GM18519 (cell line): ENCODE measurements at regions not wholly inside any gene's neighbourhood (a gene's known extent, or its start where the extent isn't known, plus 50 kb on each side); places are given as distances from the start of the nearest gene placed in this dataset.
"Not testable (repeated sequence)": the region's sequence is repeated elsewhere in the genome, so short reads cannot be mapped to it uniquely, and the experiment has no call there.

Source experiments
- ATAC-seq: cut with Tn5 transposase; IDR thresholded peaks from one replicate; pipeline ENCODE4 v1.9.1; 2021; ENCODE audit warnings: mild to moderate bottlenecking, moderate library complexity; ENCODE audit not compliant: unreplicated experiment, low FRiP score

DNA sequence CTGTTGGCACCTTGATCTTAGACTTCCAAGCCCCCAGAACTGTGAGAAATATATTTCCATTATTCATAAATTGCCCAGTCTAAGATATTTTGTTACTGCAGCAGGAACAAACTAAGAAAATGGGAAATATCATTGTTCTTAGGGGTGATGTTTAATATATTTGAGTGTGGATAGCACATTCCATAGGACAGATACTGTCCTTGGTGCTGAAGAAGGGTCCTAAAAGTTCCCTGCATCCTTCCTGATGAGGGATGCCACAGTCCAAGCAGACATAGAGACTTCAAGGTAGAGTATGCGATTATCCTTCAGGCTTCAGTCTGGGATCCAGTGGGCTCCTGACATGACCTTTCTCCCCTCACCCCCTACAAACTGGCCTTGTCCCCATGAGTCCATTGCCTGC, 689.0 kb downstream of the TDRD15 start:
- no peak for ATAC-seq

DNA sequence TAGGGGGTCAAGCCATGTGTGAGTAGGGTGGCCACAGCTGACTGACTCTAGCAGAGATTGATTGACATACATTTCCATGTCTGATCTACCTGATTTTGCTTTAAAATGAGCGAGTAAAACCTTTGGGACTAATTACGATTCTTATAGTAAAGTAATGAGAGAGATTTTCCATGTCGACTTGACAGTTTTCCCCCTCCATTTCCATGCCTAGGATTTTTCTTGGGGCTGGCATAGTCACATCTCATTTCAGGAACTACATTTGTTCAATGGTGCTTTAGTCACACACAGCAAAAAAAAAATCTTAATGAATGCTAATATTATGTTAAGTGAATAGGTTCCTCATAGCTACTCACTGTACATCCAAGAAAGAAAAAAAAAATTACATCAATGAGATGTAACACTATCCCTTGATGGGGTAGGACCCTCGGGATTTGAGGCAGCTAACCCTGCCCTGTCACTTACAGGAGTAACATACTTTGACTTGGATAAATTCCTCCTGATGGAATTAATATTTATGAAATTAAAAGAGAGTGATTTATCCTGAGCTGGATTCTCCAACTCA, 690.9 kb downstream of the TDRD15 start:
- ATAC-seq = no peak

DNA sequence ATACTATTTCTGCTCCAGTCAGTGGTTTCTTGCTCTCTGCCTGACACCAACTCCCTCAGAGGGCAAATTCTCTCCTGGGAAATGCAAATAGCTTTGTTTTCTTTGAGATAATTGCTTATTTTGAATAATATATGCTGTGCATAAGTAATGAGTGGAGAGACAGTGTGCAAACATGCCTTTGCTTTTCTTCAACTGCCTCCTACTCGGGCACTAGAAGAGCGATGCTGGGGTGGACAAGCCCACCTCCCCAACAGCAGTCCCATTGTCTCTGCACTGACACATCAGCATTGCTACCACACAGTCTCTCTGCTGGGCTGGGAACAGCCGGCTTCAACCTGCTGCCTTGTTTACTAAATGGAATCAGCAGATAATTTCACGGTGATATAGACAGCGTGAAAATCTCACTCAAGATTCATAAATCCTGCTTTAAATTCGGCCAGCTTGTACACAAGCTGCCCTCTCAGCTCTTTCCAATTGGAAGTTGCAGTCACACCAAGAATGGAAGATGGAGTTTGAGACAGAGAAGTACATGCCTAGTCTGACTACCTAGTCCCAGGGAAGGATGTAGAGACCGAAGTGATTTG, 694.5 kb downstream of the TDRD15 start:
- no peak for ATAC-seq

DNA sequence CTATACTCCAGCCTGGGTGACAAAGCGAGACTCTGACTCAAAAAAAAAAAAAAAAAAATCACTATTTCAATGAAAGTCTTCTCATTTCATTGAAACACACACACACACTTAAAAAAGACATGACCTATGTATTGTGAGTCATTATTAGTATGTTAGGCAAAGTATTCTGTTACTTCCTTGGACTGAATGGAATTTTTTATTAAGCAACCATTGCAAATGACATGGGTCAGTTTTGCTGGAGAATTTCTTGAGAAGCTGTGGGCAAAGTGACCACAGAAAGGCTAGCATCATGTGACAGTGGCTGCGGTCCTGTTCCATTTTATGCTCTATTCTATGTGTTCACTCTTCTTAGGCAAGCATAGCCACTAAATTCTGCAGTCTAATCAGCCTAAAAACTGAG, 695.7 kb downstream of the TDRD15 start:
- ATAC-seq = no peak

DNA sequence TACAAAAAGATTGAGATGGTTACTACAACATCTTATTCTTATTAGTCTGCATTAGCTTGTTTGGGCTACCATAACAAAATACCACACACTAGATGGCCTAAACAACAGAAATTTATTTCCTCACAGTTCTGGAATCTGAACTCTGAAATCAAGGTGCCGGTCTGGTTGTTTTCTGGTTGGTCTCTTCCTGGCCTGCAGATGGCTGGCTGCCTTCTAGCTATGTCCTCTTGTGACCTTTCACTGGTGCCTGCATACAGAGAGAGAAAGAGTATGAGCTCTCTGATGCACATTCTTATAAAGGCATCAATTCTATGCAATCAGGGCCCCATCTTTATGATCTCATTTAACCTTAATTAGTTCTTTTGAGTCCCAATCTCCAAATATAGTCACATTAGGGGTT, 696.5 kb downstream of the TDRD15 start:
- no peak for ATAC-seq

DNA sequence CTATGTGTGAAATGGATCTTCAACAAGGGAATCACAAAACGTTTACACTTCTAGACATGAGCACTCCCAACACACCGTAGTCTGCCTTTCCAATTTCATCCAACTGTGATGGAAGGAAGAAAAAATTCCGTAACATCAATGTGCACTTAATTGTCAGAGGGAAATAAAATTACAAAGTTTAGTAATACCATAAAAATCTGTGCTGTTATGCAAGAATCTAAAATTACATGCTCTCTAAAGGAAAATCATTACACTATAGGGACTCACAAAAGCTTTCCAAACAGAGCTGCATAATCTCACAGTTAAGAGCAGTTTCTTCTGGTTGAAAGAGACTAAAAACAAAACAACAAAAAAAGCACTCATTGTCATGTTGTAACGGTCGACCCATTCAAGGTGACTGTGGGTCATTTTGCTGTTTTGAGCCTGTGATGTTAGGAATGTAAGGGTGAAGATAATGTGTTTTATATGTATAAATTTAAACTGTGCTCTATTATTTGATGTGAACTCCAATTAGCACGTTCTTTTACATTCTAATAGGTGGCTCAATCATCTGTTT, 698.0 kb downstream of the TDRD15 start:
- ATAC-seq = no peak

DNA sequence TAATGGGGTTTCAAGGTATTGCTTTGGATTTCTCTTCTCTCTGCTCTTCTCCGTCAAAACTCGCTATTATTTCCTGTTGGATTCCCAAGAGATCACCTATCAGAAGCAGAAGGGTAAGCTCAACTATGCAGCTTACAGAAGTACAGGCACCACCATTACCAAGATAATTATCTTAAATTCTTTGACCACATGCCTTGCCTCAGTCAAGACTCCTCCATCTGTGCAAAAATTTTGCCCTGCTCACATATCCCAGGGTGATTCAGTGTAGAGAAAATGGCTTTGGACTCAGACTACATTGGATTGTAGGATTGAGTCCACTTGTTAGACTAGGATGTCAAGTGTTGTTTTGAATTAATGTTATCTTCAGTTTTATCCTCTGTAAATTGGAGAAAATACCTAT, 698.7 kb downstream of the TDRD15 start:
- ATAC-seq = no peak

DNA sequence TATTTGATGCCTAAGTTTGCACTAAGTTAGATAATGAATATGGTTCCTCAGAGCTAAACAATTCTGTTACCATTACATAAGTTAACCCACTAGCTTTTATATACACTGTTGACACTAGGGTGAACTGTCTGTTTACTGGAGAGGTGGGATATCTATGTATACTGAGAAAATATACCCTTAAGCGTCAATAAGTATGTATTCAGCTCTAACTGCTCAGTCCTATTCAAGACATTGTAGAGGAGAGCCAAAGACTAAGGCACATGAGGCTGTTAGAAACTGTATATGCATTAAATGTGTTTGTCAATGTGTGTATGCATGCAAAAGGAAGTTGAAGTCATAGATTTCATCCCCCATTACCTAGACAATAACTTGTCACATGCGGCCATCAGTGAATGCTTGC, 710.0 kb downstream of the TDRD15 start:
- no peak for ATAC-seq

DNA sequence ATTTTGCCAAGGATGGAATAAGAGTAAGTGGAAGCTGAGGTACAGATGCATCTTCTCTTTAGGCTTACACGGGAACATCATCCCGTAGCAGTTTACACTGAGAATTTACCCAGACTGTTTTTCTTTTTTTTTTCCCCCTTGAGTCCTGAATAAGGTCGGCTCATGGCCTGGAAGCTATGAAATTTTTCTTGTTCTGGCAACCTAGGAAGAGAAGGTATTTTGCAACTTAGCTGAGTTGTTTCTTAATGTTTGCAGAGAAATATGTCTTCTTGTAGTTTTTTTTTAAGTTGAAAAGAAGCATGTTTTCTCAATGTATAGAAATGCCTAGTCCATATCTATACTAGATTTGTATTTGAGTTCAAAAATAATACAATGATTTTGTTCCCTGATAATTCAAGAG, 712.5 kb downstream of the TDRD15 start:
- no peak for ATAC-seq

DNA sequence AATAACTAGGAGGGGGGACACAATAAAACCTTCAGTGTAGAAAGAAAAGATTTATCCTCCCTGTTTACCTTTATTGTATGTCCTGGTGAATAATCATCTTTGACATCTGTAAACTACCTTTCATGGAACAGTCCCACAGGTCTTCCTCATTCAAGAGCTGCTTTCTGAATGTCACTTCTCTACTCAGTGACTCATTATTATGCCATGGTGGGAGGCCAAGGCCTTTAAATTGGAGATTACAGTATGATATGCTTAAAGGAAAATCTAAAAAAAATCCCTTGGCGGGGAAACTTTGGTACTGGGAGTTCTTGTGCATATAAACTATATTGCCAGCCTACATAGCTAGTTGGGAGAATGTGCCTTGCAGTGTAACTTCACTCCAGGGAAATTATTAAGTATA, 713.0 kb downstream of the TDRD15 start:
- ATAC-seq = no peak

DNA sequence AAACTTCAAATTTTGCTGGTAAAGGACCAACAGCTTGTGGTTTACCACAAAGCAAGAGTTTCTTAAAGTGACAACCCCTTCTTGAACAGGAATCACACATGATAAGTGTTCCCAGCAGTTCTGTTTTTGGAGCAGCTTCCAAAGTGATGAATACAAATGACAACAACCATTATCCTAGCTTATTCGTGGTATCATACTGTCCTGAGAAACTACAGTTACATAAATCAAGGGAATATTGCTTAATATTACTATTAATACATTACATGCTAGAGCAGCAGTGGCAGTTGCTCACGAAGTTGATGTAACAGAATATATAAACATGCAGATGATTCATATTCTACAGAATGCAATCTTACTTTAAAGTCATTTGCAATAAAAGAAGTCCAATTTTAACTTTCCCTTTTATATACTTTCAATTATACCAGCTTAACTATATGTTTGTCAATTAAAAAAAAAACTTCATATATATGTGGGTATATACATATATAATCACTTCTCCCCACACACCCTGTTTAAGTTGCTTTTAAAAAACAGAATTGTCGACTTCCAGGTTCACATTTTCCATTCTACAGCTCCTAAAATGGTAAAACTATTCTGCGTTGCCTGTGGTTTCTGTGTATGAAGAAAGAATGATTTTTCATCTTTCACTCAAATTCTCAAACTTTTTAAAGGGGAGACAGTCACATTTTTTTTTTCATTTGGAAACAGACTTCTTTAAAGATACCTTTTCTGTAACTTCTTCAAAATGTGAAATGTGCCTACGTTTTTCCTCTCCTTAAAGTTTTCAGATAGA, 713.6 kb downstream of the TDRD15 start:
- no peak for ATAC-seq

DNA sequence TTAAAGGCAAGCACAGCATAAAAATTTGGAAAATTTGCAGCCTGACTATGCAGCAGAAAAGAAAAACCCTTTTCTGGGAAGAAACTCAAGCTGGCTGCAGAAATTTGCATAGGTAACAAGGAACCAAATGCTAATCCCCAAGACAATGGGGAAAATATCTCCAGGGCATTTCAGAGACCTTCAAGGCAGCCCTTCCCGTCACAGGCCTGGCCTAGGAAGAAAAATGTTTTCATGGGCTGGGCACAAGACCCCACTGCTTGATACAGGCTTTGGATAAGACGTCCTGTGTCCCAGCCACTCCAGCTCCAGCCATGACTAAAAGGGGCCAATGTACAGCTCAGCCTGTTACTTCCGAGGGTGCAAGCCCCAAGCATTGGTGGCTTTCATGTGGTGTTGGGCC, 717.6 kb downstream of the TDRD15 start:
- no peak for ATAC-seq

DNA sequence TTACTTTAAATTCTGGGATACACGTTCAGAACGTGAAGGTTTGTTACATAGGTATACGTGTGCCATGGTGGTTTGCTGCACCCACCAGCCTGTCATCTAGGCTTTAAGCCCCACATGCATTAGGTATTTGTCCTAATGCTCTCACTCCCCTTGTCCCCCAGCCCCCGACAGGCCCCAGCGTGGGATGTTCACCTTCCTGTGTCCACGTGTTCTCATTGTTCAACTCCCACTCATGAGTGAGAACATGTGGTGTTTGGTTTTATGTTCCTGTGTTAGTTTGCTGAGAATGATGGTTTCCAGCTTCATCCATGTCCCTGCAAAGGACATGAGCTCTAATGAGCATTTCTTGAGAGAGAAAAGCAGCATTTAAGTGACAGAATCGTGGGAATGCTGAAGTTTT, 726.6 kb downstream of the TDRD15 start:
- not testable (repeated sequence) for ATAC-seq

DNA sequence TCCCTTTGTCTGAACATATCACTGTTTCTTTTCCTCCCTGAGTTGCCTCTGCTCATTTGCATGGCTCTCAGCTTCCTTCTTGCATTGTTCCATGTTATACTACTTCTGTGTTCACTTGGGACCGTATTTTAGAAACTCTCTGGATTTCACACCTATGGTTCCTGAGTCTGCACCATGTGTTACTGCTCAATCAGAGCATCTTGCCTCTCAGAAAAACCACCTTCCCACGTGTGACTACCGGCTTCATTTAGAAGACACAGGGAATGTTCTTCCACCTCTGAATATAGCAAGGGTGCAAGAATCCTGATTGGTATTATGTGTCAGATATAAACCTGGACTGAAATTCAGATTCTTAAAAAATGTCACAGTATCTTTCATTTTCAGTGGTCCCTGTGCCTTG, 731.2 kb downstream of the TDRD15 start:
- ATAC-seq = no peak

DNA sequence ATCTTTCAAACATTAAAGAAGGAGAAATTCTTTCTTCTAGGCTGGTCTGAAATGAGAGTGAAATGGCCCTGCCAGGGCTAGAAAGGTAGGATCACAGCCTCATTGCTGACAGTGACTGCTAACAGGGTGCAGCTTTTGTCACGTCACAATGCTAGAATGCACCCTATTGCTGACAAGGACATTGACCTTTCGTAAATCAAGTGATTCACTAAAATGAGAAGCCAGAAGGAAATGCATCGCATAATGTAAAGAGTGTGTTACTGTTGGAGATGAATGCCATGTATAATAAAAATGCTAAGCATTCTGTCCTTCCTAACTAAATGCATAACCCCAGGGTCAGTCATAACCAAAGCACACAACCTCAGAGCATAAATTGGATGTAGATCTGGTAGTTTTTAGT, 732.9 kb downstream of the TDRD15 start:
- ATAC-seq = no peak

DNA sequence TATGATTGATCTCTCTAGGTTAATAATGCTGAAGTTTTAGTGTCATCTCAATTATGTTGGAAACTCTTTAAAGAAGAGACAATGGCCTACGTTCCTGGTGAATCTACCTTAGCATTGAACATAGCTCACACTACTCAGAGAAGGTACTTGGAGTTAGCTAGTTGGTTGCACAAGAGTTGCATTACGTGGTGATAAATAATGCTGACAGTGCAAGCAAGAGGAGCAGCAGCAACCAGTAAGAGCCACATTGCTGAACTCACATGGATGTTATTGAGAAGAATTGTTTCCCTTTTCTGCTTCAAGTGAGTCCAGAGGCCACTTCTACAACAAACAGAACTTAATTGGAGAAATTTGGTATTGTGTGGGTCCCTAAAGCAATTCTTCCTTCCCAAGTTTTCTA, 737.1 kb downstream of the TDRD15 start:
- ATAC-seq = no peak

DNA sequence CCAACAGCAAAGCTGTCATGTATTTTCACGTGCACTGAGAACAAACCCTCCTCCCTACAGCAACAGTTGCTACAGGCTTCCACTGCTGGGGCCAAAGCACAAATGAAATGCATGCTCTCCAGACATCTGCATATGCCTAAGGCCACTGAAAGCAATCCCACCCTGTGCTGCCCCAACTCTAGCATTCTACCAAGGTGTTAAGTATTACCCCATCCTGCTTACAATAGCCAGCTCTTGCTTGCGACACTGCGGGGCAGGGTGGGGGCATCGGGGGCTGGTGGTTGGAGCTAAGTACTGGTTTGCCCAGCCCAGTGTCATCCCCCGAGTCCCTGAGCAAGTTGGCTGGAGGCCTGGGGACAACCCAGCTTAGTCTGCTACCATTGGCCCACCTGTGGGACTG, 742.5 kb downstream of the TDRD15 start:
- ATAC-seq = no peak

DNA sequence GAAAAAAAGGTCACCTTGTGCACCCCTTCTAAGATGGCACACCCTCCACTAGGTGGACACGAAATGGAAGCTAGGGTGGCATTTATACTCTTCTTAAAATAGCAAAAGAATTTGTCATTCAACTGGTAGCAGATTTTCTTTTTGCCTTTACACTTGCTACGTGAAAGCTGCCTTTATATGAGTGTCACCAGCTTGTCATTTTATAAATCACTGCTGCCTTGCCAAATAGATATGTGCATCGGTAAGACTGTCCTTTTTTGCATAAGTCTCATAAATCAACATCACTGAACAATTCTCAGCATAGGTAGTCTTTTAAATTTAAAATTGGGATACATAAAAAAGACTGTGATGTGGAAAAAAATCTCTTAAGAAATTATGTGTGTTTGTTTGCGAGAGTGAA, 764.1 kb downstream of the TDRD15 start:
- no peak for ATAC-seq

DNA sequence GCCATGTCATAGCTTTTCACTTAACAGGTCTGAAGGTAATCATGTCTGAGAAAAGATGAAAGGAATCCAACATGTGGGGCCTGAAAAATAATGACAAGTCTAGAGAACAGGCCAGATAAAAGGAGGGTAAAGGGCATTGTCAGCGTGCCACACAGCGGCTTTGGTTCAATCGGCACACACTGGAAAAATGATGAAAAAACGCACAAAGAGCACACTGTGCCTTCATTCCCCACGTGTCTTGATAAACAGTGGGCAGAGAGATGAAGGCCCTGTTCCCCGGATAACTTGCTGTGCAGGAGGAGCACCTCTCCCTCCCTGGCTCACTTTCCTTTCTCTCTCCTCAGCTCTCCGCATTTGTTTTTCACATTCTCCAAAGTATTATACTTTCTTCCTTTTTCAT, 766.3 kb downstream of the TDRD15 start:
- no peak for ATAC-seq

DNA sequence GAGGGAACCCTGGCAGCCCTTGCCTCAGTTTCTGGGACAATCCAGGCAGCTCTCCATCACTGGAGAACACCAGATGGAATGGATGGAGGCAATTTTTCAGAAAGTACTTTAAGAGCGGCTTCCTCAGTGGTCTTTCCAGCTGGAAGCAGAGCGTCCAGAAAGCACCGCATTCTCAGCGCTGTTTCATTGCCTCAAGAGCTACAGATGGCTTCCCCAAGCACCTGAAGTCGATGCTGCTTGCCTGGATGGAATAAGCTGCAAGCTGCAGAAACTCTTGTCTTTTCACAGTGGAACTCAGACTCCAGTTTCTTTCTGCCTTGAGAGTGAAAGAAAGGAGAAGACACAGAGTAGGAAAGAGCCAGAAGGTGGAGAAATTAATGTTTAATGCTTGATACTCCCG, 766.9 kb downstream of the TDRD15 start:
- ATAC-seq = no peak

DNA sequence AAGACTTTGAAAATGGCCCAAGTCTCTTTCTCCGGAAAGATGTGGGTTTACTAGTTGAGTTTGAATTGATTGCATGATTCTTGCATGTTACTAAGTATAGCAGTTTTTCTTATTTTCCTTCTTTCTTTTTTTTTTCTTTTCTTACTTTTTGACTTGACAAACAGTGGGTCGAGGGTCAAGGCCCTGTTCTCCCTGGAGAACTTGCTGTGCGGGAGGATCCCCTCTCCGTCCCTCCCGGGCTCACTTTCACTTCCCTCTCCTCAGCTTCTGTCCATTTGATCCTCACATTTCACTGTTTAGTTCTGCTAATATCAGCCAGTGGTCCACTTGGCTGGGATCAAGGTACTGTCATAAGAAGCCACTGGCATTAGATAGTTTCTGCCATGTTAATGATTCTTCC, 767.4 kb downstream of the TDRD15 start:
- ATAC-seq = no peak

DNA sequence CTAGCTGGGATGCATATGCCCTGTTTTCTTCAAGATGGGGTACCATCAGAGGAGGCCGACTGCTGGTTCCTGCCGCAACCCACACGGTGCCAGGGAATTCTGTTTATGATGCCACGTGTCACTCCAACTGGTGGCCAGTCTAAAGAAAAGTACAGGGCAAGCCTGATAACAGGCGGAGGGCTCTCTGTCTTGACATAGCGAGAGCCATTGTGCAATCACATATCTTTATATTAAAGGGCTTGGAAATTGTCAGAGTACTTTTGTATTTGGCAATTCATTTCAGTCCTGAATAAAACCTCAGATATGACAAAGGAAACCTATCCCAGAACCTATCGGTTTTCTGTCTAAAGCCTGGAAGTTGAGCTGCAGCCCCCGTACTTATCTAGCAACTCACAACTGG, 768.4 kb downstream of the TDRD15 start:
- ATAC-seq = no peak
